HepG2 (cell line): ENCODE measurements at regions not wholly inside any gene's neighbourhood (a gene's known extent, or its start where the extent isn't known, plus 50 kb on each side); places are given as distances from the start of the nearest gene placed in this dataset.

Source experiments
- ATF7-NPFF ChIP-seq: sonication (generic); formaldehyde crosslinking; IDR thresholded peaks from 2 replicates; pipeline ENCODE4 v1.8.1; 2023; ENCODE audit warnings: mild to moderate bottlenecking, low read depth, missing genetic modification reagents, moderate library complexity
- CEBPB ChIP-seq: IDR thresholded peaks from 2 replicates; pipeline ENCODE4 v1.6.1; 2011; ENCODE audit warnings: low read depth, low read length, improper control_type of control experiment, borderline replicate concordance
- EZH2 ChIP-seq: conservative IDR thresholded peaks from 2 replicates; pipeline ENCODE4 v1.6.1; 2012; ENCODE audit warnings: mild to moderate bottlenecking, low read depth, low read length, moderate library complexity
- FOXK2 ChIP-seq: fragments of 450-650 bp; IDR thresholded peaks from 2 replicates; pipeline ENCODE4 v1.6.1; 2016
- POLR2A ChIP-seq, 2 experiments: IDR thresholded peaks; 2 replicates each; pipeline ENCODE4 v1.6.1; 2011; ENCODE audit warnings: low read depth in 2 of 2, low read length in 2 of 2, mild to moderate bottlenecking in 1 of 2, moderate library complexity in 1 of 2; ENCODE audit not compliant: insufficient read depth in 1 of 2
- ZNF501 ChIP-seq: sonication (generic); formaldehyde crosslinking; IDR thresholded peaks from 2 replicates; pipeline ENCODE4 v1.5.1; 2020; ENCODE audit warnings: mild to moderate bottlenecking, moderate library complexity, missing genetic modification reagents
- ZNF549 ChIP-seq: sonication (generic); formaldehyde crosslinking; IDR thresholded peaks from 2 replicates; pipeline ENCODE4 v1.5.0; 2020; ENCODE audit warnings: missing genetic modification reagents
- TF ChIP-seq, protein P1 (sequence below): sonication (generic); formaldehyde crosslinking; IDR thresholded peaks from 2 replicates; pipeline ENCODE4 v1.5.0; 2020; ENCODE audit warnings: mild to moderate bottlenecking, low read depth, missing genetic modification reagents, borderline replicate concordance
- TF ChIP-seq, protein P2 (sequence below): IDR thresholded peaks from 2 replicates; pipeline ENCODE4 v1.6.1; 2012; ENCODE audit warnings: inconsistent platforms

DNA sequence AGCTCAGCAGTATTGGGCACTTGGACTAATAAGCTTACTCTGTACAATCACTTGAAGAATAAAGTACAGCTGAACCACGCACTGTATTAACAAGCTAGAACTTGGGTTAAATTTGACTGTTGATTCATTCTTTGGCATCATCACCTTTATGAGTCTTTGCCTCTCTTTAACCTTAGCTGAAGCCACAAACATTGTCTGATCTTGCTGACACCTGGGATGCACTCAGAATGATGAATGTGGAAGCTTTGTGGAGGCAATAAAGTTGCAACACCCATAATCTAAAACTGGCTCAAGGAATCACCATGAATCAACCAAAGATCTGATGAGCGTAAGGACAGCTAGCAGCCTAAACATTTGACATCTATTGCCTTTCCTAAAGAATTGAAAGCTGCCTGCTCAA lies 590.6 kb upstream of the SOX9 start:
- TF ChIP-seq, protein P1, sequence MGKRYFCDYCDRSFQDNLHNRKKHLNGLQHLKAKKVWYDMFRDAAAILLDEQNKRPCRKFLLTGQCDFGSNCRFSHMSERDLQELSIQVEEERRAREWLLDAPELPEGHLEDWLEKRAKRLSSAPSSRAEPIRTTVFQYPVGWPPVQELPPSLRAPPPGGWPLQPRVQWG (CRISPR knock-in tag), result no peak
- TF ChIP-seq, protein P2, sequence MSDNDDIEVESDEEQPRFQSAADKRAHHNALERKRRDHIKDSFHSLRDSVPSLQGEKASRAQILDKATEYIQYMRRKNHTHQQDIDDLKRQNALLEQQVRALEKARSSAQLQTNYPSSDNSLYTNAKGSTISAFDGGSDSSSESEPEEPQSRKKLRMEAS, result no peak
- TF ChIP-seq ATF7-NPFF (CRISPR knock-in tag), result no peak
- no peak for TF ChIP-seq ZNF501 (CRISPR knock-in tag)
- TF ChIP-seq CEBPB, result no peak
- no peak for TF ChIP-seq FOXK2
- no peak for TF ChIP-seq POLR2A (IDR thresholded peaks at IDR 0.05; ENCODE audit: insufficient read depth in 1 of 2, low read depth in 2 of 2, low read length in 2 of 2)
- no peak for TF ChIP-seq ZNF549
- TF ChIP-seq EZH2, result no peak
